ENCODE measurements at regions not wholly inside any gene's neighbourhood (a gene's known extent, or its start where the extent isn't known, plus 50 kb on each side); places are given as distances from the start of the nearest gene placed in this dataset.

GRCh38 chr1:188822248-188822647 lies 1655.4 kb downstream of the BRINP3 start:
- TF ChIP-seq EZH2 (optimal IDR thresholded peaks at IDR 0.05; ENCODE audit: low read depth, low read length) (no peak), CTCF (IDR thresholded peaks at IDR 0.05; ENCODE audit: low read length) (no peak)

Measured in MM.1S (cell line).